HEK293T (cell line): ENCODE measurements at regions not wholly inside any gene's neighbourhood (a gene's known extent, or its start where the extent isn't known, plus 50 kb on each side); places are given as distances from the start of the nearest gene placed in this dataset.

Source experiments
- ARNT ChIP-seq: fragments of 450-650 bp; IDR thresholded peaks from 2 replicates; pipeline ENCODE4 v1.6.1; 2017; ENCODE audit warnings: mild to moderate bottlenecking
- BHLHE40 ChIP-seq: fragments of 450-650 bp; IDR thresholded peaks from 2 replicates; pipeline ENCODE4 v1.6.1; 2016; ENCODE audit warnings: mild to moderate bottlenecking, moderate library complexity, borderline replicate concordance
- ELF4 ChIP-seq: fragments of 450-650 bp; IDR thresholded peaks from 2 replicates; pipeline ENCODE4 v1.6.1; 2017; ENCODE audit warnings: antibody characterized with exemption
- FOXA1 ChIP-seq: fragments of 450-650 bp; IDR thresholded peaks from 2 replicates; pipeline ENCODE4 v1.6.1; 2016; ENCODE audit warnings: mild to moderate bottlenecking
- FOXK2 ChIP-seq: fragments of 450-650 bp; IDR thresholded peaks from 2 replicates; pipeline ENCODE4 v1.6.1; 2016; ENCODE audit warnings: mild to moderate bottlenecking
- FOXM1 ChIP-seq: fragments of 450-650 bp; IDR thresholded peaks from 2 replicates; pipeline ENCODE4 v1.6.1; 2017; ENCODE audit warnings: mild to moderate bottlenecking, borderline replicate concordance
- HDGF ChIP-seq: fragments of 450-650 bp; IDR thresholded peaks from 2 replicates; pipeline ENCODE4 v1.6.1; 2017; ENCODE audit warnings: antibody characterized with exemption, borderline replicate concordance
- LEF1 ChIP-seq: fragments of 450-650 bp; IDR thresholded peaks from 2 replicates; pipeline ENCODE4 v1.6.1; 2017; ENCODE audit warnings: mild to moderate bottlenecking, borderline replicate concordance
- SP1 ChIP-seq: fragments of 450-650 bp; IDR thresholded peaks from 2 replicates; pipeline ENCODE4 v1.6.1; 2017

DNA sequence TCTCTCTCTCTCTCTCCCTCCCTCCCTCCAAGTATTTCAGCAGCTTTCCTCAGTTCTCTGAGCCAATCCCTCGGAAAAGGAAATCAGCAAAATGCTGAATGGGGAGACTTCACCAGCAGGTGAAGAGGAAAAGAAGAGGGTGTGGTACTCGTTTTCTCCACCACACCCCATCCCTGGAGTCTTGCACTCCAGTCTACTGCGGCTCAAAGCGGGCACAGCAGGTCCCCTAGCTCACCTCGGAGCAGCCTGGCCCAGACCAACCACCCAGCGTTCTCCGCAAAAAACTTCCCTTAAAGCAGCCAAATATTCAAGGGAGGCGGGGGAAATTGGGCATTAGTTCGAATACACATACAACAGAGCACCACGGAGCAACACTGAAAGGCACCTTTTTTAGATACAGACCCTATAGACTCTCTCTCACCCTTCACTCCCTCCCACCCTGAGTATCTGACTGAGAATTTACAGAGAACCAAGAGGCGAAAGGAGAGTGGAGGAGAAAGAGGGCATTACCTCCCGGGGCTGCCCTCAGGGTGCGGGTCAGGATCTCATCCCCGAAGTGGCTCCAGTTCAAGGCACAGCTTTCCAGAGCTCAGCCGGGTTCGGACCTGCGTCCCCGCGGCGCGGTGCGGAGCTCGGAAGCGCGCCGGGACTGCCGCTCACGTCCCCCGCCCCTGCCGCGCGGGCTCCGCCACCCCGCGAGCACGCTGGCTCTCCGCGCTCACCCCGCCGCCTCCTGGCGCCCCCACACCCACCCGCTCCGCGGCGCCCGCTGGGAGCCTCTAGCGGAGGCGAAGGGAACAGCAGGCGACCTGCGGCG, 1638.5 kb upstream of the C9orf72 start:
- TF ChIP-seq FOXM1 (no peak; the same call in 1 of the 2 replicates), BHLHE40 (no peak), FOXK2 (no peak), ELF4 (no peak), FOXA1 (no peak), HDGF (no peak), SP1 (no peak), LEF1 (no peak), ARNT (no peak)
